ENCODE measurements at regions not wholly inside any gene's neighbourhood (a gene's known extent, or its start where the extent isn't known, plus 50 kb on each side); places are given as distances from the start of the nearest gene placed in this dataset.

- H3K36me3 Mint-ChIP-seq = peaks cover 4% of the 10 kb centered on the region
- H3K4me3 Mint-ChIP-seq = no peak overlapping the region
- peaks cover 9% of the 10 kb centered on the region for H3K27me3 Mint-ChIP-seq
- H3K4me1 Mint-ChIP-seq (ENCODE audit: unreplicated experiment) = peaks cover 13% of the 10 kb centered on the region
- H3K9me3 Mint-ChIP-seq = no peaks in the 10 kb centered on the region
- no peak for DNase-seq (ENCODE audit: extremely low spot score, unreplicated experiment)
- no peak overlapping the region for H3K27ac Mint-ChIP-seq
- no peak for TF ChIP-seq CTCF (conservative IDR thresholded peaks at IDR 0.05)
Observed at GRCh38 chr2:173630425-173631126, 275.9 kb downstream of the CDCA7 start.

- Mint-ChIP-seq H3K4me1 (ENCODE audit: unreplicated experiment) (peaks cover 13% of the 10 kb centered on the region), H3K27me3 (peaks cover 6% of the 10 kb centered on the region), H3K4me3 (no peak overlapping the region), H3K36me3 (no peaks in the 10 kb centered on the region), H3K27ac (no peak overlapping the region), H3K9me3 (no peaks in the 10 kb centered on the region)
- TF ChIP-seq CTCF (conservative IDR thresholded peaks at IDR 0.05) = no peak
- no peak for DNase-seq (ENCODE audit: extremely low spot score, unreplicated experiment)
Observed at GRCh38 chr2:173631127-173631460, 276.4 kb downstream of the CDCA7 start.

GRCh38 chr2:173644146-173644545 lies 289.5 kb downstream of the CDCA7 start:
- H3K4me3 Mint-ChIP-seq = no peak overlapping the region
- DNase-seq (ENCODE audit: extremely low spot score, unreplicated experiment) = no peak
- H3K27me3 Mint-ChIP-seq = no peaks in the 10 kb centered on the region
- H3K9me3 Mint-ChIP-seq = no peaks in the 10 kb centered on the region
- H3K36me3 Mint-ChIP-seq = no peaks in the 10 kb centered on the region
- no peak overlapping the region for H3K27ac Mint-ChIP-seq
- peaks cover 8% of the 10 kb centered on the region for H3K4me1 Mint-ChIP-seq (ENCODE audit: unreplicated experiment)
- TF ChIP-seq CTCF (conservative IDR thresholded peaks at IDR 0.05) = no peak

- Mint-ChIP-seq H3K4me1 (ENCODE audit: unreplicated experiment) (peaks cover 11% of the 10 kb centered on the region), H3K4me3 (no peak overlapping the region), H3K36me3 (no peaks in the 10 kb centered on the region), H3K27me3 (no peaks in the 10 kb centered on the region), H3K27ac (no peak overlapping the region), H3K9me3 (no peaks in the 10 kb centered on the region)
- DNase-seq (ENCODE audit: extremely low spot score, unreplicated experiment) = no peak
- no peak for TF ChIP-seq CTCF (conservative IDR thresholded peaks at IDR 0.05)
Observed at GRCh38 chr2:173647681-173648311, 293.1 kb downstream of the CDCA7 start.

- no peaks in the 10 kb centered on the region for H3K27me3 Mint-ChIP-seq
- no peaks in the 10 kb centered on the region for H3K9me3 Mint-ChIP-seq
- peaks cover 19% of the 10 kb centered on the region for H3K4me1 Mint-ChIP-seq (ENCODE audit: unreplicated experiment)
- DNase-seq (ENCODE audit: extremely low spot score, unreplicated experiment) = no peak
- H3K27ac Mint-ChIP-seq = no peak overlapping the region
- TF ChIP-seq CTCF (conservative IDR thresholded peaks at IDR 0.05) = no peak
- no peak overlapping the region for H3K4me3 Mint-ChIP-seq
- no peaks in the 10 kb centered on the region for H3K36me3 Mint-ChIP-seq
Observed at GRCh38 chr2:173648816-173649215, 294.1 kb downstream of the CDCA7 start.

All from type B pancreatic cell (in vitro differentiated cells).